ENCODE measurements at regions not wholly inside any gene's neighbourhood (a gene's known extent, or its start where the extent isn't known, plus 50 kb on each side); places are given as distances from the start of the nearest gene placed in this dataset.

GRCh38 chr1:102182603-102183260, 186.0 kb upstream of the OLFM3 start:
- TF ChIP-seq CTCF (IDR thresholded peaks at IDR 0.05; ENCODE audit: partially characterized antibody, unreplicated experiment): no peak
- Mint-ChIP-seq H3K27me3 (ENCODE audit: unreplicated experiment) (no peaks in the 10 kb centered on the region), H3K4me1 (ENCODE audit: low read depth, unreplicated experiment) (no peaks in the 10 kb centered on the region), H3K36me3 (ENCODE audit: unreplicated experiment) (no peaks in the 10 kb centered on the region), H3K9me3 (ENCODE audit: unreplicated experiment) (no peaks in the 10 kb centered on the region), H3K27ac (ENCODE audit: unreplicated experiment) (no peak overlapping the region), H3K4me3 (ENCODE audit: unreplicated experiment) (no peak overlapping the region)
- no peak for DNase-seq

DNA sequence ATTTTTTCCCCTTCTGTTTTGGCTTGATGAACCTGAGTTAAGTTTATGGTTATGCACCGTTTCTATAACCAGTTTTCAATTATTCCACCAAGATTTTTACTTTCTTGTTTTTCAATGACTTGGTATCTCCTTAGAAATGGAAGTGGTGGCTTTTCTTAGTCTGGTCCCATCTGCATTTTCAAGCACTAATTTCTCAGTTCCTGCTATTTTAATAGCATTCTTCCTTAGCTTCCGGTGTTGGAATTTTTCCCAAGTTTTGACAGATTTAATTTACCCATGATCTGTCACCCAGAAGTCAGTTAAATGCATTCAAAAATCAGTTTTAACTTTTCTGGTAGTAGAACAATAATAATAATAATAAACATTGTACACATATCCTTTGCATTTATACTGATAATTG, 184.6 kb upstream of the OLFM3 start:
- DNase-seq: no peak
- Mint-ChIP-seq H3K9me3 (ENCODE audit: unreplicated experiment) (no peaks in the 10 kb centered on the region), H3K4me3 (ENCODE audit: unreplicated experiment) (no peak overlapping the region), H3K4me1 (ENCODE audit: low read depth, unreplicated experiment) (no peaks in the 10 kb centered on the region), H3K36me3 (ENCODE audit: unreplicated experiment) (no peaks in the 10 kb centered on the region), H3K27ac (ENCODE audit: unreplicated experiment) (no peak overlapping the region), H3K27me3 (ENCODE audit: unreplicated experiment) (no peaks in the 10 kb centered on the region)
- no peak for TF ChIP-seq CTCF (IDR thresholded peaks at IDR 0.05; ENCODE audit: partially characterized antibody, unreplicated experiment)

DNA sequence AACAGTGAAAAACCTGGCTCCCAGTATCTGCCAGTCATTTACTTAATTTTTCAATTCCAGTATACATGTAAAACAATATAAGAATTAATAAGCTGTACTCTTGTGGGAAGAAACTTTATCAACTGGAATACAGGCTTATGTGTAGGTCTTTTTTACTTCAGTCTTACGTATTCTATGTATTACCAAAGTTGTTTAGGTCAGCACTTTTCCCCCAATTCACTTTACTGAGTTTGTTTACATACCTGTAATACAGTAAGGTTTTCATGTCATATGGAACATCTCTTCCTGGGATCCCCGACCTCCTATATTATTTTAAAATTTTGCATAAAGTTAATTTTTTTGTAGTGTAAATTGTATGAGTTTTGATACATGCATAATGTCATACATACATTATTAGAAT, 181.8 kb upstream of the OLFM3 start:
- no peak for DNase-seq
- H3K27me3 Mint-ChIP-seq (ENCODE audit: unreplicated experiment): no peaks in the 10 kb centered on the region
- TF ChIP-seq CTCF (IDR thresholded peaks at IDR 0.05; ENCODE audit: partially characterized antibody, unreplicated experiment): no peak
- H3K9me3 Mint-ChIP-seq (ENCODE audit: unreplicated experiment): no peaks in the 10 kb centered on the region
- no peak overlapping the region for H3K4me3 Mint-ChIP-seq (ENCODE audit: unreplicated experiment)
- H3K27ac Mint-ChIP-seq (ENCODE audit: unreplicated experiment): no peak overlapping the region
- no peaks in the 10 kb centered on the region for H3K36me3 Mint-ChIP-seq (ENCODE audit: unreplicated experiment)
- no peaks in the 10 kb centered on the region for H3K4me1 Mint-ChIP-seq (ENCODE audit: low read depth, unreplicated experiment)

DNA sequence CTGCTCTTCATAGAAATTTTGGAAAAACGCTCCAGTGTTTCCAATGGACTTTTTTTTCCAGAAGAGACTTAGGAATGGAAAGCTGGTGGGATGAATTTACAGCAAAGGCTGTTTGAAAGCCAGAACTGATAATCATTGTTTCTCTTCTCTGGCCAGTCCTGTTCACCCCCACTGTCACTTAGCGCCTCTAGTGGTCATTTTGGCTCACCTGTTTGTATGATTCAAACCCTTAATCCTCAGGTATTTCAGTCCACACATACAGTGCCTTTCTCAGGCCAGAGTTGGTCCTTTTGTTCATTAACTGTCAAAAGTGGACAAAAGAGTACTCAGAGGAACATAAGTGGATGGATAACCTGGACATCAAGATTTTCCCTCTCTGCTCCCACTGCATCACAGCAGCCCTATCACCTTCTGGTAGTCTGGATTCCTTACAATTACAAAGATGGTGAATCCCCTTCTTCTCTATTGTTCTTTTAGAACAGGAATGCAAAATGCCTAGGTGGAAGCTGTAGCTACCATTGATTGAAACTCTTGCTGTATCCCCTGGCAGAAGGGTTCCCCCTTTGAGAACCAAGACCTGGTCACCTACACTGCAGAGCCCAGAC, 177.6 kb upstream of the OLFM3 start:
- H3K9me3 Mint-ChIP-seq (ENCODE audit: unreplicated experiment): no peaks in the 10 kb centered on the region
- H3K27me3 Mint-ChIP-seq (ENCODE audit: unreplicated experiment): no peaks in the 10 kb centered on the region
- H3K4me3 Mint-ChIP-seq (ENCODE audit: unreplicated experiment): no peak overlapping the region
- H3K36me3 Mint-ChIP-seq (ENCODE audit: unreplicated experiment): no peaks in the 10 kb centered on the region
- TF ChIP-seq CTCF (IDR thresholded peaks at IDR 0.05; ENCODE audit: partially characterized antibody, unreplicated experiment): peak; percentile 44
- no peak overlapping the region for H3K27ac Mint-ChIP-seq (ENCODE audit: unreplicated experiment)
- no peaks in the 10 kb centered on the region for H3K4me1 Mint-ChIP-seq (ENCODE audit: low read depth, unreplicated experiment)
- no peak for DNase-seq

- DNase-seq: no peak
- no peak for TF ChIP-seq CTCF (IDR thresholded peaks at IDR 0.05; ENCODE audit: partially characterized antibody, unreplicated experiment)
Observed at GRCh38 chr1:102172200-102172599, 175.5 kb upstream of the OLFM3 start.

More at GRCh38 chr1:102172200-102172599, 175.5 kb upstream of the OLFM3 start:
- Mint-ChIP-seq H3K4me3 (ENCODE audit: unreplicated experiment) (no peak overlapping the region), H3K27ac (ENCODE audit: unreplicated experiment) (no peak overlapping the region), H3K27me3 (ENCODE audit: unreplicated experiment) (no peaks in the 10 kb centered on the region), H3K36me3 (ENCODE audit: unreplicated experiment) (no peaks in the 10 kb centered on the region), H3K4me1 (ENCODE audit: low read depth, unreplicated experiment) (no peaks in the 10 kb centered on the region), H3K9me3 (ENCODE audit: unreplicated experiment) (no peaks in the 10 kb centered on the region)
